Heart left ventricle (tissue), 13 donors: ENCODE measurements at regions not wholly inside any gene's neighbourhood (a gene's known extent, or its start where the extent isn't known, plus 50 kb on each side); places are given as distances from the start of the nearest gene placed in this dataset.

ENCODE experiments used
- CTCF ChIP-seq, 12 donors: fragments of 200-600 bp; sonication (generic) in 4 of 12; IDR thresholded peaks; one replicate each; pipeline versions ENCODE4 v1.5.0 to v1.8.0; 2018 to 2022; ENCODE audit warnings: antibody characterized with exemption in 12 of 12, mild to moderate bottlenecking in 5 of 12
- POLR2A ChIP-seq, 2 donors: fragments of 450-650 bp; IDR thresholded peaks; one replicate each; pipeline ENCODE4 v1.6.1; 2017; ENCODE audit warnings: antibody characterized with exemption in 2 of 2, mild to moderate bottlenecking in 2 of 2, moderate library complexity in 2 of 2
- donor health status: ischemic (EF 13 %, LVEDD 7.1; RV severe dilation, severe dysfunction).
- donor health status: DM: no; HTN: yes; CAD: no.
- donor health status: DM: no; HTN: no; CAD: no.
- donor health status: ischemic (EF 25% LVEDD 6.9; RV normal size, moderate dysfunction).
- donor health status: ischemic (EF 25% LVEDD 5.7; RV mildly dilated, moderate dysfunction).
- donor health status: ischemic (EF 35%, LVEDD 5.7; RV mildly dilated, moderate dysfunction).
- donor health status: nonischemic (EF 11% LVEDD 7.7; RV severe dilation, severe dysfunction).
- donor health status: DM: yes; HTN: yes; CAD: no.
- donor health status: PGD.
- donor health status: ischemic (EF 29% LVEDD 5.4; RV normal size, mild dysfunction).
- donor health status: nonischemic (EF 23%, LVEDD 6.1; RV moderate dilation, normal function).

GRCh38 chr7:142522735-142523134 is 226.5 kb upstream of the PRSS1 start:
- TF ChIP-seq CTCF (IDR thresholded peaks at IDR 0.05): no peak
- no peak for TF ChIP-seq POLR2A (IDR thresholded peaks at IDR 0.05)
